Activated CD4-positive, alpha-beta T cell treated with anti-CD3 and anti-CD28 coated beads, Interleukin-2, amount 50 U/mL, for 4 hours (primary cell): ENCODE measurements at regions not wholly inside any gene's neighbourhood (a gene's known extent, or its start where the extent isn't known, plus 50 kb on each side); places are given as distances from the start of the nearest gene placed in this dataset.
"Not testable (repeated sequence)": the region's sequence is repeated elsewhere in the genome, so short reads cannot be mapped to it uniquely, and the experiment has no call there.

Experiments
- DNase-seq, 2 experiments: peaks; one replicate each; pipeline ENCODE4 v3.0.0-alpha.2; 2020

GRCh38 chr3:176615826-176616225 is 581.5 kb downstream of the TBL1XR1 start:
- DNase-seq, result no peak

GRCh38 chr3:176611703-176612102 is 585.6 kb downstream of the TBL1XR1 start:
- no peak for DNase-seq

GRCh38 chr3:176609361-176609760 is 587.9 kb downstream of the TBL1XR1 start:
- no peak for DNase-seq

GRCh38 chr3:176605553-176605952 is 591.7 kb downstream of the TBL1XR1 start:
- not testable (repeated sequence) for DNase-seq

GRCh38 chr3:176595307-176595706 is 602.0 kb downstream of the TBL1XR1 start:
- no peak for DNase-seq

GRCh38 chr3:176590722-176591121 is 606.6 kb downstream of the TBL1XR1 start:
- no peak for DNase-seq

- DNase-seq, result no peak
These were observed 610.2 kb downstream of the TBL1XR1 start for GRCh38 chr3:176587089-176587488.

- DNase-seq, result no peak
These were observed 612.7 kb downstream of the TBL1XR1 start for GRCh38 chr3:176584413-176585176.

GRCh38 chr3:176583956-176584355 is 613.3 kb downstream of the TBL1XR1 start:
- DNase-seq, result no peak

GRCh38 chr3:176581589-176581988 is 615.7 kb downstream of the TBL1XR1 start:
- no peak for DNase-seq

GRCh38 chr3:176579711-176580185 is 617.5 kb downstream of the TBL1XR1 start:
- DNase-seq, result no peak

GRCh38 chr3:176578316-176578715 is 619.0 kb downstream of the TBL1XR1 start:
- no peak for DNase-seq

GRCh38 chr3:176577447-176577846 is 619.8 kb downstream of the TBL1XR1 start:
- DNase-seq, result no peak

- no peak for DNase-seq
These were observed 622.5 kb downstream of the TBL1XR1 start for GRCh38 chr3:176574786-176575185.

GRCh38 chr3:176571926-176572325 is 625.4 kb downstream of the TBL1XR1 start:
- no peak for DNase-seq

- no peak for DNase-seq
These were observed 626.3 kb downstream of the TBL1XR1 start for GRCh38 chr3:176570992-176571391.

GRCh38 chr3:176568189-176568588 is 629.1 kb downstream of the TBL1XR1 start:
- no peak for DNase-seq

- no peak for DNase-seq
These were observed 630.5 kb downstream of the TBL1XR1 start for GRCh38 chr3:176566757-176567156.

- no peak for DNase-seq
These were observed 635.0 kb downstream of the TBL1XR1 start for GRCh38 chr3:176562331-176562730.

GRCh38 chr3:176561826-176562225 is 635.5 kb downstream of the TBL1XR1 start:
- no peak for DNase-seq

GRCh38 chr3:176554791-176555654 is 642.3 kb downstream of the TBL1XR1 start:
- DNase-seq, result no peak

GRCh38 chr3:176554264-176554663 is 643.0 kb downstream of the TBL1XR1 start:
- no peak for DNase-seq

- no peak for DNase-seq
These were observed 670.3 kb downstream of the TBL1XR1 start for GRCh38 chr3:176526942-176527341.

GRCh38 chr3:176526225-176526624 is 671.1 kb downstream of the TBL1XR1 start:
- DNase-seq, result no peak
